ENCODE measurements at regions not wholly inside any gene's neighbourhood (a gene's known extent, or its start where the extent isn't known, plus 50 kb on each side); places are given as distances from the start of the nearest gene placed in this dataset.

- no peak for DNase-seq (ENCODE audit: low read depth)
Observed at GRCh38 chr4:60790608-60791007, 409.5 kb upstream of the ADGRL3 start.

- no peak for DNase-seq (ENCODE audit: low read depth)
Observed at GRCh38 chr4:60794372-60794771, 405.8 kb upstream of the ADGRL3 start.

- no peak for DNase-seq (ENCODE audit: low read depth)
Observed at GRCh38 chr4:60799214-60799613, 400.9 kb upstream of the ADGRL3 start.

GRCh38 chr4:60800701-60801100 lies 399.4 kb upstream of the ADGRL3 start:
- no peak for DNase-seq (ENCODE audit: low read depth)

- peak; percentile 45 for DNase-seq (ENCODE audit: low read depth)
Observed at GRCh38 chr4:60805500-60806313, 394.4 kb upstream of the ADGRL3 start.

GRCh38 chr4:60808726-60809485 lies 391.2 kb upstream of the ADGRL3 start:
- DNase-seq (ENCODE audit: low read depth) = no peak

- no peak for DNase-seq (ENCODE audit: low read depth)
Observed at GRCh38 chr4:60809486-60809800, 390.7 kb upstream of the ADGRL3 start.

- DNase-seq (ENCODE audit: low read depth) = no peak
Observed at GRCh38 chr4:60812811-60813210, 387.3 kb upstream of the ADGRL3 start.

- DNase-seq (ENCODE audit: low read depth) = no peak
Observed at GRCh38 chr4:60814549-60814948, 385.6 kb upstream of the ADGRL3 start.

GRCh38 chr4:60817609-60818008 lies 382.5 kb upstream of the ADGRL3 start:
- no peak for DNase-seq (ENCODE audit: low read depth)

- DNase-seq (ENCODE audit: low read depth) = no peak
Observed at GRCh38 chr4:60822986-60823385, 377.1 kb upstream of the ADGRL3 start.

GRCh38 chr4:60840020-60840419 lies 360.1 kb upstream of the ADGRL3 start:
- DNase-seq (ENCODE audit: low read depth) = no peak

- no peak for DNase-seq (ENCODE audit: low read depth)
Observed at GRCh38 chr4:60846678-60847077, 353.4 kb upstream of the ADGRL3 start.

- no peak for DNase-seq (ENCODE audit: low read depth)
Observed at GRCh38 chr4:60847614-60848013, 352.5 kb upstream of the ADGRL3 start.

- no peak for DNase-seq (ENCODE audit: low read depth)
Observed at GRCh38 chr4:60857130-60857753, 342.9 kb upstream of the ADGRL3 start.

GRCh38 chr4:60863442-60863841 lies 336.7 kb upstream of the ADGRL3 start:
- no peak for DNase-seq (ENCODE audit: low read depth)

GRCh38 chr4:60865273-60865672 lies 334.9 kb upstream of the ADGRL3 start:
- DNase-seq (ENCODE audit: low read depth) = peak; percentile 15

GRCh38 chr4:60868232-60868960 lies 331.7 kb upstream of the ADGRL3 start:
- DNase-seq (ENCODE audit: low read depth) = no peak

- no peak for DNase-seq (ENCODE audit: low read depth)
Observed at GRCh38 chr4:60879135-60879701, 320.9 kb upstream of the ADGRL3 start.

GRCh38 chr4:60884587-60884986 lies 315.5 kb upstream of the ADGRL3 start:
- DNase-seq (ENCODE audit: low read depth) = no peak

- DNase-seq (ENCODE audit: low read depth) = no peak
Observed at GRCh38 chr4:60885011-60885410, 315.1 kb upstream of the ADGRL3 start.

- DNase-seq (ENCODE audit: low read depth) = no peak
Observed at GRCh38 chr4:60890743-60891142, 309.4 kb upstream of the ADGRL3 start.
